ENCODE measurements at regions not wholly inside any gene's neighbourhood (a gene's known extent, or its start where the extent isn't known, plus 50 kb on each side); places are given as distances from the start of the nearest gene placed in this dataset.

- DNase-seq (ENCODE audit: low spot score): no peak
Measured at GRCh38 chr20:60371384-60371783, 413.2 kb downstream of the CDH26 start.

DNA sequence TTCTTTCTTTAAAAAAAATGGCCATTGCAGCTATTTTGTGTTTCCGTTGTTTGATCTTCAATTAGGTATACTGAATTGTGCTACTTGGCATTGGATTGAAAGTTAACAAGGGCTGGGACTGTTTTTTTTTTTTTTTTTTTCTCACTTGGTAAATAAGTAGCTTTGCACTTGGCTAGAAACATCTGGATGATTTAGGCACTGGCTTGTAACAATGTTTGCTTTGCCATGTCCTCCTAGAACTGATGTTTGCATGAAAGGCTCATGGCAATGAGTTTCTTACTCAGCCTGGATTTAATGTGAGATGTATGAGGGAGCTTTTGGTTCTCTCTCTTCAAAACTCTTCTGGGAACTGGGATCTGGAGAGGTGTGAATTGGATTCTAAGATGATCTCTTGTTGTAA, 414.1 kb downstream of the CDH26 start:
- DNase-seq (ENCODE audit: low spot score): no peak

GRCh38 chr20:60372822-60373221, 414.6 kb downstream of the CDH26 start:
- no peak for DNase-seq (ENCODE audit: low spot score)

DNA sequence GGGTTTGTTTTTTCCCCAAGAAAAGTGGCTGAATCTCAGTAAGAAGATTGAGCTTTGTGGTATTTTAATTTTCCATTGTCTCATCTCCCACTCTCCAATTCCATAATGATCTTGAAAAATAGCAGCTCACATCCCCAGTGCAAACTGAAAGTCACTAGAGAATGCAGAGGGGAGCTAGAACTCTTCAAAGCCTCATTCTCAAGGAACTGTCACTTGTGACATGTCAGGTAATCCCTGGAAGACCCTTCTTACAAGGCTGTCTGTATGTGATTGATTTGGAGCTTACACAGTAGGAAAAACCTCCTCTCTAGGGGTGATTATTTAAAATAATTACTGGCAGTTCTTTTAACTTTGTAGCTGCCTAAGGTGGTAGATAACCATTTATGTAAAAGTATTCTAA, 420.4 kb downstream of the CDH26 start:
- no peak for DNase-seq (ENCODE audit: low spot score)

DNA sequence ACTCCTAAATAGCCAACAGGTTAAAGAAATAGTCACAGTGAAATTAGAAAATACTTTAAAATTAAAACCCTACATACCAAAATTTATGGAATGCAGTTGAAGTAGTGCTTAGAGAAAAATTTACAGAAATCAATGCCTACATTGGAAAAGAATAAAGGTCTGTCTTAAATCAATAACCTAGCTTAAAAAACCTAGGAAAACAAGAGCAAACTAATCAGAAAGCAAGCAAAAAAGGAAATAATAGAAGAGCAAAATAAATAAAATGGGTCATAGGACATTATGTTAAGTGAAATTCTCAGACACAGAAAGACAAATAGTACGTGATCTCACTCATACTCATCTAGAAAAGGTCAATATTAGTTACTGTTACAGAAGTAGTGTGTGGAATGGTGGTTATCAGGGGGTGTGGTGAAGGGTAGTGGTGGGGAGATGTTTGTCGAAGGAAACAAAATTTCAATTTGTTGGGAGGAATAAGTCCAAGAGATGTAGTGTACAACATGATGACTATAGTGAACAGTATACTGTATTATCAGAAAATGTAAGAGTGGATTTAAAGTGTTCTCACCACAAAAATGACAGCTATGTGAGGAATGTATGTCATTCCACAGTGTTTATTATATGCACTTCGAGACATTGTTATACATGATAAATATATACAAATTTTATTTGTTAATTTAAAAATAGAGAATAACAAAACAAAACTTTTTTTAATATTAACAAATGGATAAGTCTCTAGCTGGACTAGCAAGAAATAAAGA, 423.6 kb downstream of the CDH26 start:
- no peak for DNase-seq (ENCODE audit: low spot score)

DNA sequence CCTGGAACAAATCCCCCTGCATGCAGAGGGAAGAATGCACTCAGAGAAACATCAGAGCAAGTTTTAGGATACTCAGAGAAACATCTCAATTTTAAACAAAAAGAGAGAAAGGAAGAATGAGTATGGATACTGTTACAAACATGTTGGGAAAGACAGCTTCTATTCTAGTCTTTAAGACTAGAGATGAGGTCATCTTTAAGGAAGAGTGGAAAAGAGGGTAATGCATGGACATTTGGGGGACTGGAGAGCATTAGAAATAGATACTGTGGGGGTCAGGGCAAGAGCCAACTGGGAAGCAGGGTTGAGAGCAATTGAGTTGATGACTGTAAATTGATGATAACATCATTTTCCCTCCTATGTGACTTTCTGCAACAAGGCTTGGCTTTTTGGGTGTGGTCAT, 431.2 kb downstream of the CDH26 start:
- DNase-seq (ENCODE audit: low spot score): no peak

GRCh38 chr20:60389882-60390281, 431.7 kb downstream of the CDH26 start:
- DNase-seq (ENCODE audit: low spot score): no peak

DNA sequence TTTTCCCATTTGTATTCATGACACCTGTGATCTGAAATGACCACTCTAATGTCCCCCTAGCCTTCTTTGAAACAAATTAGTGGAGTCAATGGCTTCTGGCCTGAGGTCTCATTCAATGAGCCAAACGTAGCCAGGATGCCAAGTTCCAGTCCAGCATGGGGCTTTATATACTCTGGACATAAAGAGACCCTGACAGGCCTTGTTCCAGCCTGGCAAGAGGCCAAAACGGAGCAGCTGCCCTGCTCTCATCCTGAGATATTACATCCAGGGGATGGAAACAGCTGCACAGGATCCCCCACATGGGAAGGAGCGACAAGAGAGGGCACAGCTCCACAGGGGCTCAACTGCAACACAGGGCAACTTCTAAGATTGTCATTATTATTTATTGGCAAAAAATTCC, 437.8 kb downstream of the CDH26 start:
- no peak for DNase-seq (ENCODE audit: low spot score)

- DNase-seq (ENCODE audit: low spot score): no peak
Measured at GRCh38 chr20:60400567-60400966, 442.3 kb downstream of the CDH26 start.

- no peak for DNase-seq (ENCODE audit: low spot score)
Measured at GRCh38 chr20:60402189-60403058, 444.2 kb downstream of the CDH26 start.

GRCh38 chr20:60403105-60403741, 445.0 kb downstream of the CDH26 start:
- DNase-seq (ENCODE audit: low spot score): no peak

- no peak for DNase-seq (ENCODE audit: low spot score)
Measured at GRCh38 chr20:60407011-60407771, 449.0 kb downstream of the CDH26 start.

- DNase-seq (ENCODE audit: low spot score): no peak
Measured at GRCh38 chr20:60407938-60408337, 449.7 kb downstream of the CDH26 start.

- DNase-seq (ENCODE audit: low spot score): no peak
Measured at GRCh38 chr20:60408435-60408834, 450.2 kb downstream of the CDH26 start.

DNA sequence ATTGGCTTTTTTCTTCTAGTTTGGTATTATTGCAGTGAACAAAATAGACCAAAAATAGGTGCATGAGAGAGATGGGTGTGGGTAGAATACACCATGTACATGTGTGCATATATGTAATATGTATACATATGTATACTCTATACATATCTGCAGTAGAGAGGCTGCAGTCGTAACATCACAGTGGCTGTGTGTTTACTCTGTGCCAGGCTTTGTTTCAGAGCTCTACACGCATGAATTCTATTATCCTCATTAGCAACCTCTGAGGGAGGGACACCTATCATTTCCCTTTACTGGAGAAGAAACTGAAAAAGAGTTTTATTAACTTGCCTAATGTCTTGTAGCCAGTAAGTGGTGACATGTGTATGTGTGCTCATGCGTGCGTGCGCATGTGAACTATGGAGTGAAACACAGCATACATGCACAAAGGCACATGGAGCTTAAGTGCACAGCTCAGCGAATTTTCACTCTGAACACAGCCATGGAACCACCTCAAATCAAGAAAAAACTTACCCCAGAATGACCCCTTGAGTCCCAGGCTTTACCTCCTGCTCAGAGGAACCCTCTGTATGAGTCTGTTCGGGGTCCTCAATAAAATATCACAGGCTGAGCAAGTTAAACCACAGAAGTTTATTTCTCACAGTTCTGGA, 452.5 kb downstream of the CDH26 start:
- DNase-seq (ENCODE audit: low spot score): no peak

GRCh38 chr20:60411813-60412212, 453.6 kb downstream of the CDH26 start:
- no peak for DNase-seq (ENCODE audit: low spot score)

DNA sequence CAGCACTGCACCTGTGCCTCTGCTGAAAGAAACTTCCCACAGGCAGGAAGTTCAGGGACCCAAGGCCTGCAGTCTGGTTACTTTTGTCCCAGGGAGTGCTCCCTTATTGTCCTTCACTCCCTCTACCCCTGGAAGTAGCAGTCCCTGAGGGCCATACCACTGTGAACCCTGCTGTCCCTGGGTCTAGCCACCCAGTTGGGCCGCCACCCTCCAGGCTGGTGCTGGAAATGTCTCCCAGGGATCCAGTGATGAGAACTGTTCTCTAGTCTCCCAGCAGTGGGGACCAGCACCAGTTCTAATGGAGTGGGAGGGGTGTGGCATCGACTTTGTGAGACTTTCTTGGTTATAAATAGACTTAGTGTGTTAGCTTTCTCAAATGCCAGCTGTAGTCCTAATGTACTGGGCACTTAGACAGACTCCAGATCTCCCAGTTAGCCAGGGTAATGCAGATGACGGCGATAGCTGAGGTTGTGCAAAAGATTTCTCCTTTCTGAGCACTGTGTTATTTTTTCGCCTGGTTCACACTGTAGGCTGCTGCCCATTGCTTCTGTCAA, 462.5 kb downstream of the CDH26 start:
- no peak for DNase-seq (ENCODE audit: low spot score)

DNA sequence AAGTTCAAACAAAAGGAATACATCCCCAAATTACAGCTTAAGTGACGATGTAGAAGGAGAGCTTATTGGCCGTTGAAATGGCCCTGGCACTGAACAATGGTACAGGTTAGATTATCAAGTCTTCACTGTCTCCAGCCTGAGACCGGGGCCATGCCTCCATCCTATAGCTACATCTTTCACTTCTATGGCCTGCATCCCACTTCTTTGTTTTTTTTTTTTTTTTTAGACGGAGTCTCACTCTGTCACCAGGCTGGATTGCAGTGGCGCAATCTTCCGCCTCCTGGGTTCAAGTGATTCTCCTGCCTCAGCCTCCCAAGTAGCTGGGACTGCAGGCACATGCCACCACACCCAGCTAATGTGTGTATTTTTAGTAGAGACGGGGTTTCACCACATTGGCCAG, 464.6 kb downstream of the CDH26 start:
- DNase-seq (ENCODE audit: low spot score): no peak

DNA sequence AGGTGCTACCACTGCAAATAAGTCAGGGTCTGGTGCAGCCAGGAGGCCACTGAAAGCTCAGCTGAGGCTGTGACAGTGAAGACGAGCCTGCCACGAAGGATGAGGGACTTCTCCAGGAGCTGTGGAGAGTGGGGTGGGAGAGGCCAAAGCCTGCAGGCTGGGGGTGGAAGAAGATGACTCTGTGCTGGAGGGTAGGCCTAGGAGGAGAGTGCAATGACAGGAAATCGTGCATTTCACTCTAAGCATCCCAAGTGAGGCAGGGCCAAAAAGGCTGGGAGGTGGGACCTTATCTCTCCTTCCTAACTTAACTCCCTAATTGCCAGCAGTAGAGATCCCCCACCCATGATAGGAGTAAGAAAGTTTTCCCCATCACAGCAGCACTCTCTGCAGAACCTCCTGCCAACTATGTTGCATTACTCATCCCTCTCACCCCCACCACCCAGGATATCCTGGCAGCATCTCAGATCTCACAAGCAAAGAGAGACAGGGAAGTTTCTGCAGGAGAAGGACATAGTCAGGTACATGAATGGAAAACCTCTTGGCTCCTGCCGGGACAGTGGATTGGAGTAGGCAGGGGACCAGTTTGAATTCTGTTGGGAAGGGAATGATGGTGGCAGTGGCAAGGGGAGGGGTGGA, 466.2 kb downstream of the CDH26 start:
- no peak for DNase-seq (ENCODE audit: low spot score)

DNA sequence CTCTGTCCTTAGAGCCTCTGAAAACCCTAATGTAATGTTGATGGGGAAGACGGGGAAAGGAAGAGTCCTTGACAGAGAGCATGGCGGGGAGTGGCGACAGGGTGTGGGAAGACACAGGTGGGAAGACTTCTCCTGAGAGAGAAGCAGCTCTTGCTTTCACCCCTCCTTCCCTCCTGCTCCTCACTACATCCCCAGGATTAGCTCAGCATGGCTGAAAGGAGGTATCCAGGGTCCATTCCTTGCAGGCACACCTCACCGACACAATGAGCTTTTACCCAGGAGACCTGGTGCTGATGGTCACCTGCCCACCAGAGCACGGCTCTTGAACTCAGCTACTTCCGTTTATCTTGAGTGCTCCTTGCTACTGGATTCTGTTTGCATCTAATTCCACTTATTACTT, 469.3 kb downstream of the CDH26 start:
- no peak for DNase-seq (ENCODE audit: low spot score)

- DNase-seq (ENCODE audit: low spot score): no peak
Measured at GRCh38 chr20:60428651-60429050, 470.4 kb downstream of the CDH26 start.
